ENCODE measurements at regions not wholly inside any gene's neighbourhood (a gene's known extent, or its start where the extent isn't known, plus 50 kb on each side); places are given as distances from the start of the nearest gene placed in this dataset.

GRCh38 chr3:168197162-168197561 is 101.4 kb upstream of the GOLIM4 start:
- no peak for DNase-seq

- no peak for DNase-seq
Observed at GRCh38 chr3:168191856-168192255, 96.1 kb upstream of the GOLIM4 start.

- DNase-seq, result no peak
Observed at GRCh38 chr3:168187233-168187632, 91.5 kb upstream of the GOLIM4 start.

- DNase-seq, result no peak
Observed at GRCh38 chr3:168186293-168186983, 90.7 kb upstream of the GOLIM4 start.

- DNase-seq, result no peak
Observed at GRCh38 chr3:168183774-168184173, 88.0 kb upstream of the GOLIM4 start.

GRCh38 chr3:168168743-168169142 is 73.0 kb upstream of the GOLIM4 start:
- no peak for DNase-seq

GRCh38 chr3:168165390-168166269 is 69.9 kb upstream of the GOLIM4 start:
- peak; percentile 35 to 53 for DNase-seq

GRCh38 chr3:168162172-168162571 is 66.4 kb upstream of the GOLIM4 start:
- no peak for DNase-seq

- no peak for DNase-seq
Observed at GRCh38 chr3:168161696-168162095, 66.0 kb upstream of the GOLIM4 start.

GRCh38 chr3:168157903-168158302 is 62.2 kb upstream of the GOLIM4 start:
- DNase-seq, result no peak

GRCh38 chr3:168157099-168157700 is 61.5 kb upstream of the GOLIM4 start:
- no peak for DNase-seq

- DNase-seq, result no peak
Observed at GRCh38 chr3:168156479-168156878, 60.8 kb upstream of the GOLIM4 start.

- DNase-seq, result no peak
Observed at GRCh38 chr3:168155303-168155702, 59.6 kb upstream of the GOLIM4 start.

GRCh38 chr3:168154089-168154488 is 58.4 kb upstream of the GOLIM4 start:
- no peak for DNase-seq

GRCh38 chr3:168152149-168152548 is 56.4 kb upstream of the GOLIM4 start:
- no peak for DNase-seq

Measured in SW 1271 (cell line).